ENCODE measurements at regions not wholly inside any gene's neighbourhood (a gene's known extent, or its start where the extent isn't known, plus 50 kb on each side); places are given as distances from the start of the nearest gene placed in this dataset.

- no peak for DNase-seq (ENCODE audit: low spot score)
These were observed 1594.5 kb upstream of the PCDH20 start for GRCh38 chr13:63010072-63010658.

DNA sequence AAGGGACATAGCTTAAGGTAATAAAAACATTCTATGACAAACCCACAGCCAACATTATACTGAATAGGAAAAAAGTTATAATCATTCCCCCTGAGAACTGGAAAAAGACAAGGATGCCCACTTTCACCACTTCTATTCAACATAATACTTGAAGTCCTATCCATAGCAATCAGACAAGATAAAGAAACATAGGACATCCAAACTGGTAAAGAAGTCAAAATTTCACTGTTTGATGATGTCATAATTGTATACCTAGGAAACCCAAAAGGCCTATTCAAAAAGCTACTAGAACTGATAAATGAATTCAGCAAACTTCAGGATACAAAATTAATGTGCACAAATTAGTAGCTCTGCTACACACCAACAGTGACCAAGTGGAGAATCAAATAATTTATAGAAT is 1590.0 kb upstream of the PCDH20 start:
- DNase-seq (ENCODE audit: low spot score) = no peak

DNA sequence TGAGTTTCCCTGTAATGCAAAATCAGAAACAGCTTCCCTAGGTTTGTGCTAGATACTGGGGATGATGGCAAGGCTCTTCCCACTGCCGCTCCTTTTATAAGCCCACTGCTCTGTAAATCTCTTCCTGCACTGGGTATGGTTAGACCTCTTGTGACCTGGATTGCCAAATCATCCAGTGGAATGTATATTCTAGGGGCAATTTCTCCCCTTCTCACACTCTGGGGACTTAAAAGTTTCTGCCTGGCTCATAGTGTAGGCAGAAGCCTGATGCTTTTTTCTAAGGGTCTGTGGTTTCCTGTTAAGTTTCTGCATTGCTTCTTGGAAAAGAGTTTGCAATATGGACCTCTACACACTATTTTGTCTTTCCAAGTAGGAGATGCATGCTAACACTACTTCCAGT is 1582.0 kb upstream of the PCDH20 start:
- no peak for DNase-seq (ENCODE audit: low spot score)

DNA sequence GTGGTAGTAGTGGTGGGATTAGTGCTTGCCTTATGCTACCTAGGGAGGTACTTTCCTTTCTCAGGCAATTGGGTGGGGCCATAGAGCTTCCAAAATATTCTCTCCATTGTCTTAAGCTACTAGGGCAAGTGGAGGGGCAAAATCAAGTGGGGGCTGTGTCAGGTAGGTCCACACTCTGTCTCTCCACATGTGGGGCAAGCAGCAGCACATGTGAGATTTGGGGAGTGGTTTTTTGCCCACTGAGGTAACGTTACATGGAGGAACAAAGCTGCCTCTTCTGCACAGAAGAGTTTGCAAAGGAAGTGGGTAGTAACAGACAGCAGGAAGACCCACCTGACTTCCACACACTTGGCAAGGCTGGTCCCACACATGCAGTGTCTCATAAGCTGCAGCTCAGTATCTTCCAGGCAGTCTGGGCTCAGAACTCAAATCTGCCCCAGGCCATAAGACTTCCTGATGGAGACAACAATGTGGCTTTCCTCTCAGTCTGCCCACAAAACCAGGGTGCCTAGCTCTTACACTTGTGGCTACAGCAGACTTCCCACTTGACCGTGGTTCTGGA is 1581.5 kb upstream of the PCDH20 start:
- no peak for DNase-seq (ENCODE audit: low spot score)

- DNase-seq (ENCODE audit: low spot score) = no peak
These were observed 1558.2 kb upstream of the PCDH20 start for GRCh38 chr13:62973804-62974203.

GRCh38 chr13:62964522-62964921 is 1548.9 kb upstream of the PCDH20 start:
- DNase-seq (ENCODE audit: low spot score) = no peak

DNA sequence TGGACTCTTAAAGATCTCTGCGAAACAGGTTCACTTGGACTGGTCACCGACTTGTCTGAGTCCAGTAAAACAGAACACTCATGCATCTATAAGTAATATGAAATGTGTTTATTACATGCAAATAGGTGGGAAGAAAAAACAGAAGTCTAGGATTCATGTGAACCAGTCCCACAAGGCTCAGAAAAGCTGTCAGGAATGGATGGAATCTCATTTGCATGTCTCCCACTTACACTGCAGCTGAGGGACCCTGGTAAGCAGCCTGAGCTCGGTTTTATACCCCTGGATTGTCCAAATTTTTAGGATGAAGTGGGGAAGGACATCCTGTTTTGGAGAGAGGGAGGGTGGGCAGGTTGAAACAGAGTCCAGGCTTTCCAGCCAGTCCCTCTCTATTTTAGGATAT is 1545.1 kb upstream of the PCDH20 start:
- no peak for DNase-seq (ENCODE audit: low spot score)

DNA sequence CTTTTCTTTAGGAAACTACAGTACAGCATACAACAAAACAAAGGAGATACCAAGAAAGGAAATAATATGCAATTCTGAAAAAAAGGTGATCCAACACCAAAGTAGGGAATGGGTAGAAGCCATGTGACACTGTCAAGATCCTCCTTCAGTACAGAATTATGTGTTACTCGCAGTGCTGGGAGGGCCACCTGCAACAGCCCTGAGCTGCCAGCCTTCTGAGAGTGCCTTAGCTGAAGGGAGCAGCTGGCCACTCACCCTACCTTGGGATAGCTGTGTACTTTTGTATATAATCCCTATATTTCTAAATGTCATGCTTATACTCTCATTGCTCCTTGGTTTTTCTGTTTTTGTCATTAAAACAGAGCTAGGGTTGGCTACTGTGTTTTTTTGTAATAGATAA is 1518.2 kb upstream of the PCDH20 start:
- DNase-seq (ENCODE audit: low spot score) = no peak

GRCh38 chr13:62932256-62932883 is 1516.7 kb upstream of the PCDH20 start:
- no peak for DNase-seq (ENCODE audit: low spot score)

- DNase-seq (ENCODE audit: low spot score) = no peak
These were observed 1516.2 kb upstream of the PCDH20 start for GRCh38 chr13:62931853-62932252.

GRCh38 chr13:62924395-62924794 is 1508.7 kb upstream of the PCDH20 start:
- no peak for DNase-seq (ENCODE audit: low spot score)

DNA sequence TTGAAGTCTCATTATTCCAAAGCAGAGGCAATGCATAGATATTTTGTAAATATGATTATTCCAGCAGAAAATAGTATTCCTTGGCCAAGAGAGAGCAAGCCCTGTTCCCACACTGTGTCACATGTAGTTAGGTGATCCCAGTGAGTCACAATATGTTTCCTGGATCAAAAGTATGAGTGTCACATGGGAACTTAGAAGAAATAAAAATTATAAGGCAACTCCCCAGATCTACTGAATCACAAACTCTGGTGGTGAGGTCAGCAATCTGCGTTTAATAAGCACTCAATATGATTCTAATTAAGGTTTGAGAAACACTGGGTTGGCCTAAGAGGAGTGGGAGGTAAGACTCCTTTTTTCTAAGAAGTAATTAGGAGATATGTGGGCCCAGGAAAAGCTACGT is 1504.5 kb upstream of the PCDH20 start:
- no peak for DNase-seq (ENCODE audit: low spot score)

- no peak for DNase-seq (ENCODE audit: low spot score)
These were observed 1503.8 kb upstream of the PCDH20 start for GRCh38 chr13:62919491-62919890.

DNA sequence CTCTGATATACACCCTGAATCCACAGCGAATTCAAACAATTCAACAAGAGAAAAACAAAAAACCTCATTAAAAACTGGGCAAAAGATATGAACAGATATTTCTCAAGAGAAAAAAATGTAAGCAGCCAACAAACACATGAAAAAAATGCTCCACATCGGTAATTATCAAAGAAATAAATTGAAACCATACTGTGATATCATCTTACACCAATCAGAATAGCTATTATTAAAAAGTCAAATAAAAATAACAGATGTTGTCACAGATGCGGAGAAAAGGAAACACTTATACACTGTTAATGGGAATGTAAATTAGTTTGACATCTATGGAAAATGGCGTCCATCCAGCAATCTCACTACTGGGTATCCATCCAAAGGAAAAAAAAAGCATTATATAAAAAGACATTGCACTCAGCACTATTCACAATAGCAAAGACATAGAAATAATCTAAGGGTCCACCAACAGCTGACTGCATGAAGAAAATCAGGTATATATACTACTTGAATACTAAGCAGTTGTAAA is 1495.0 kb upstream of the PCDH20 start:
- DNase-seq (ENCODE audit: low spot score) = no peak

- no peak for DNase-seq (ENCODE audit: low spot score)
These were observed 1492.7 kb upstream of the PCDH20 start for GRCh38 chr13:62908321-62908720.

- DNase-seq (ENCODE audit: low spot score) = no peak
These were observed 1491.2 kb upstream of the PCDH20 start for GRCh38 chr13:62906896-62907295.

DNA sequence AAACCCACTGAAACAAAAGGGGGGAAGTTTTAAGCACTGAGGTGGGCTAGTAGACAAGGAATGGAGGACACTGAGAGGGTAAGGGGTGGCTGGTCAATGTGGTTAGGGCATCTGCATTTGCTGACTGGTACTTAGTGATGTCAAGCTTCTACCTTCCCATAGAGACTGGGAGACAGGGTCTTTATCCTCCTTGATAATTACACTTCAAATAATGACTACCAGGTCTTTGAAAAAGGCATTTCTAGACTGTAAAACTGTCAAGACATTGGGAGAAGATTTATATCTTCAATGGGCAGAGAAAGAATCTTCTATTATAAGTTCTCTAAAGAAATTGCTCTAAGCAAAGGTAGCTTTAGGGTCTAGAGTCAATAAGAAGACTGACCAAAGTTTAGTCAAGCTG is 1490.8 kb upstream of the PCDH20 start:
- no peak for DNase-seq (ENCODE audit: low spot score)

DNA sequence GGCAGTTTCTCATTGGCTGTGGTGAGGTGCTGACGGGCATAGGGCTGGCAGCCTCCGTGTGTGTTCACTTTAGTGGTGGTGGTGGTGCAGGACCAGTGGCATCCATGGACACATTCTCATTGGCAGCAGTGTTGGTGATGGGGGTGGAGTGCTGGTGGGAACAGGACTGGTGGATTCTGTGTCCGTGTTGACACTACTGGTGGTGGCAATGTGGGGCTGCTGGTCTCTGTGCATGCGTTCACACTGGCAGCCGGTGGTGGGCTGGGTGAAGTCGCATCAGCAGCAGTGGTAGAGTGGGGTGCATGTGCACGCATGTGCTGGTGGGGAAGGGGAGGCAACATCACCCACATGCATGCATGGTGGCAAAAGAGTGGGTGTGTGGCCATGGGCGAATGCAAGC is 1471.4 kb upstream of the PCDH20 start:
- no peak for DNase-seq (ENCODE audit: low spot score)

GRCh38 chr13:62879071-62879470 is 1463.4 kb upstream of the PCDH20 start:
- no peak for DNase-seq (ENCODE audit: low spot score)

- no peak for DNase-seq (ENCODE audit: low spot score)
These were observed 1459.5 kb upstream of the PCDH20 start for GRCh38 chr13:62875118-62875640.

- DNase-seq (ENCODE audit: low spot score) = no peak
These were observed 1434.7 kb upstream of the PCDH20 start for GRCh38 chr13:62850331-62850730.

- DNase-seq (ENCODE audit: low spot score) = no peak
These were observed 1431.9 kb upstream of the PCDH20 start for GRCh38 chr13:62847520-62847919.

- no peak for DNase-seq (ENCODE audit: low spot score)
These were observed 1430.7 kb upstream of the PCDH20 start for GRCh38 chr13:62846302-62846701.
